Glomerular visceral epithelial cell (primary cell): ENCODE measurements at regions not wholly inside any gene's neighbourhood (a gene's known extent, or its start where the extent isn't known, plus 50 kb on each side); places are given as distances from the start of the nearest gene placed in this dataset.
"Not testable (repeated sequence)": the region's sequence is repeated elsewhere in the genome, so short reads cannot be mapped to it uniquely, and the experiment has no call there.

ENCODE experiments used
- DNase-seq: peaks from one replicate; pipeline ENCODE4 v3.0.0-alpha.2; 2016; ENCODE audit errors: extremely low spot score

DNA sequence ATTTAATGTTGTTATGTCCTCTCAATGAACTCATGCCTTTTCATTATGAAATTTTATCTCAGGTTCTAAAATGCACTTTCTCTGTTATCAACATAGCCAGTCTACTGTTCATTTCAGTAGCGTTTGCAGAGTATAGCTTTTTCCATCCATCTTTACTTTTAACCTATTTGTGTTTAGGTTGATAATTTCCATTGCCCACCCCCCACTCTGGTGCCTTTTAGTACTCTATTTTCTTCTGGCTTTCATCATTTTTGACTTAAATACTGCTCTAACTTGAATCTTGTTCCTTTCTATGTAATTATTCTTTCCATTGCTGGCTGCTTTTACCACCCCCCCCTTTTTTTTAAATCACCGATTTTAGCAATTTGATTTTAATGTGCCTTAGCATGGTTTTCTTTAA is 585.0 kb upstream of the LRATD1 start:
- no peak for DNase-seq

DNA sequence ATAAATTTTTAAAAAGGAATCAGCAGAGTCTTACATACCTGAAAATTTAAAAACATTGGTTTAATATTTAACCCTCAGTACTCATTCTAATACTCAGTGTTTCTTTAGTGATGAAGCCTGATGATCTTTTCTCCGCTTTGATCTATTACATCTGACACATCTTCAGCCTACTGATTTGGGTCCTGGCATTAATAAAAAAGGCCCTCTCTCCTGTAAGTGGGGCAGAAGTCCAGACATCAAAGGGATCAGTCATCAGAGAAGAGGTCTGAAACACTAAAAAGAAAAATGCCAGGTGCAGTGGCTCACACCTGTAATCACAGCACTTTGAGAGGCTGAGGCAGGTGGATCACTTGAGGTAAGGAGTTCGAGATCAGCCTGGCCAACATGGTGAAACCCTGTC is 581.1 kb upstream of the LRATD1 start:
- no peak for DNase-seq

DNA sequence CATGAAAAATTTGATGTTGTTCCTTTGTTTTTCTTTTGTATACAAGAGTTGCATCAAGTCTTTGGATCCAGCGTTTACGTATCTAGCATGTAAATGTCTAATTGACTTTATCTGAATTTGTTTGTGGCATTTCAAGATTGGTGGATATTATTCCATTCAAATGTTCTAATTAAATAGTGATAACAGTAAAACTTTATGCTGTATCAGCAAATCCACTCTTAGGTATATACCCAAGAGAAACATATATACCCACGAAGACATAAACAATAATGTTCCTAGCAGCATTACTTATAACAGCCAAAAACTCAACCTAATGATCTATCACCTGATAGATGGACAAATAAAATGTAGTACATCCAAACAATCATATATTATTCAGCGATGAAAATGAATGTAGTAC is 579.4 kb upstream of the LRATD1 start:
- DNase-seq, result no peak

DNA sequence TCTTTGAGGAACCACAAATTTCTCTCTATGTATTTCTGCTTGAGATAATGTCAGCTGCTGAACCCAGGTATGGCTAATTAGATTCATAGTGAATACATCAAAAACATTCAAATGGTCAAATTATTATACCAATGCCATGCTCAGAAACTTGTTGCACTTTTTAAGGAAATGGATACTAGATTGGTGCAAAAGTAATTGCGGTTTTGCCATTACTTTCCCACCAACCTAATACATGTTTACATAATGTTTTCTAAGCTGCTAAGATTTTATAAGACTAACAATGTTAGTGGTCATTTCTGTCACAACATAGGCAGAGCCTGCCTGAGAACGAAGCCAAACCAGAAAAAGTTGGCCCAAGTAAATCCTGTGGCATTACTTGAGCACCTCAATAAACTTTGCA is 568.2 kb upstream of the LRATD1 start:
- DNase-seq, result no peak

DNA sequence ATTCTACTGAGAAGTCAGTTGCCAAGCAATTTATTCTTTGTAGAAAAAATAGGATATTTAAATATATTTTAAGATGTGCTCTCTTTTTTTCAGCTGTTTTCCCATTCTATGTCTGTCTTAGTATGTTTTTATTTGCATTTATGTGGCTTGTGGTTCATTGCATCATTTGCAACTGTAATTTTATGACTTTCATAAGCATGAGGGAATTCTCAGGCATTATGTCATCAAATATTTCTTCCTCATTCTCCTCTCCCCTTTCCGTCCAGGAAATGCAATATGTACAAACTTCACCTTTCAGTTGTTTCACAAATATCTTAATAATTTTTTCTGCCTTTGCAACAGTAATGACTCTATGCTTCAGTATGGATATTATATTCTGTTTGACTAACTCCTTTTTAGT is 560.2 kb upstream of the LRATD1 start:
- no peak for DNase-seq

DNA sequence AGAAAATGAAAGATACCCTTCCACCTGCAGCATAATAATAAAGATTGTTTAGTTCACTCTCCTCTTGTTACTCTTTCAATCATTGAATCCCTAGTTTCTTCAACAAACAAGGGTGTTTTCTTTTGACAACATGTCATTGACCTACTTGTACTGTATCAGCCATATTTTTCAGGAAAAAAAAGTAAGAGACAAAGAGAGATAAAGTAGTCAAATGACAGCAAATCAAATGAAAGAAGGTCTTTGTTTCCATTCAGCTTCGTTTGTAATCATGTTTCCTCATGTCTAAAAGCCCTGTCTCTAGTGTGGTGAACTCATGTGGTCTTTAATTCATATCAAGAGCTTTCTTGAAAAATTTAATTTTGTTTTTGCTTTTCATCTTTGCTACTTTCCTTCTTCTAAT is 557.8 kb upstream of the LRATD1 start:
- DNase-seq, result no peak

DNA sequence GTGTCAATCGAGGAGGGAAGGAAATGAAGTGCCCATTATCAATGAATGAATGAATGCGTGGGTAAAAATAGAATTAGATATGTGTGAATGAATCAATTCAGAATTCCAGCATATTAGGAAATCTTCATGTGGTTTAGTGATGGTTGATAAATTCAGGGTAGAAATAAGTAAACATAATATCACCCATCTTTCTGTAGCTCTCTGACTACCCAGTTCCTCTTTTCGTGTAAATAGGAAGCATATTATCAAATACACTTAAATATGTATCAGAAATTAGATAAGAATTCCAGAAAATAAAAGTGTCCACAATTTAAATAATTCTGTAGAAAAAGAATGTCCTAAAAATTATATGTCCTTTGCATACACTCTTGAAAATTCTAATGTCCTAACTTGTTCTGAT is 552.9 kb upstream of the LRATD1 start:
- no peak for DNase-seq

DNA sequence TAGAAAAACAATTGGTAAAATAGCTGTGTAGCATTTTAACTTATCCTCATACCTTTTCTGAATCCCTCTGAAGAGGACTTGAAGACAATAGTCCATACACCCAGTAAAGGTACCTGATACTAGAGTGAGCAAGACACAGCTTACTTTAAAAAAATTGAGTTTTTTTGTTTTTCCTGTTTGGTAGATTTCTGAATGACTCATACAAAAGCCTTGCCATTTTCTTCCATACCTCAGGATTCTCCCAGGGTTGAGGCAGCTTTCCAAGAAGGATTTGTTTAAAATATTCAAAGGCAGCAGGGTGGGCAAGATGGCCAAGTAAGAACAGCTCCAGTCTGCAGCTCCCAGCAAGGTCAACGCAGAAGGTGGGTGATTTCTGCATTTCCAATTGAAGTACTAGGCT is 551.0 kb upstream of the LRATD1 start:
- no peak for DNase-seq

DNA sequence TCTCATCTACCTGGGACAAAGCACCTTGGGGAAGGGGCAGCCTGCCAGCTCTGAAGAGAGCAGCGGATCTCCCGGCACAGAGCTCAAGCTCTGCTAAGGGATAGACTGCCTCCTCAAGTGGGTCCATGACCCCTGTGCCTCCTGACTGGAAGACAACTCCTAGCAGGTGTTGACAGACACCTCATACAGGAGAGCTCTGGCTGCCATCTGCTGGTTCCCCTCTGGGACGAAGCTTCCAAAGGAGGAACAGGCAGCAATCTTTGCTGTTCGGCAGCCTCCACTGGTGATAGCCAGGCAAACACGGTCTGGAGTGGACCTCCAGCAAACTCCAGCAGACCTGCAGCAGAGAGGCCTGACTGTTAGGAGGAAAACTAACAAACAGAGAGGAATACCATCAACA is 549.9 kb upstream of the LRATD1 start:
- DNase-seq, result no peak

DNA sequence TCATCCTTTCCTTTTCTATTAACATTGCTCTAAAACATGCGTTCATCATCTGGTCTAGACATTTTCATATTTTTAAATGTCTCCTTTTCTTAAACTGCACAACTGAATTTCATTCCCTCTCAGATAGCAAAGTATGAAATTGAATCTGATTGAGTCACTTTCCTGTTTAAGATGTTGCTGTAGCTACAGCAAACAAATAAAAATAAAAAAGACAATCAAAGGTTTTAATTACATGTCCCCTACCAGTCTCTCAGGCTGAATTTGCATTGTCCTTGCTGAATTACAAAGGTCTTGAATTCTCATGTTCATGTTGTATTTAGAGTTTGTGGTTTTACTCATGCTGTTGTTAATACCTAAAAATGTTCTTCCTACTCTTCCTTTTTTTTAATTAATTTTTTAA is 537.9 kb upstream of the LRATD1 start:
- no peak for DNase-seq

DNA sequence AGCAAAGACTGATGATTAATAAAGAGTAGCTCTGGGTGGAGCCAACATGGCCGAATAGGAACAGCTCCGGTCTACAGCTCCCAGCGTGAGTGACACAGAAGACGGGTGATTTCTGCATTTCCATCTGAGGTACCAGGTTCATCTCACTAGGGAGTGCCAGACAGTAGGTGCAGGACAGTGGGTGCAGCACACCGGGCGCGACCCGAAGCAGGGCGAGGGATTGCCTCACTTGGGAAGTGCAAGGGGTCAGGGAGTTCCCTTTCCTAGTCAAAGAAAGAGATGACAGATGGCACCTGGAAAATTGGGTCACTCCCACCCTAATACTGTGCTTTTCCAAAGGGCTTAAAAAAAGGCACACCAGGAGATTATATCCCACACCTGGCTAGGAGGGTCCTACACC is 533.4 kb upstream of the LRATD1 start:
- DNase-seq, result not testable (repeated sequence)

DNA sequence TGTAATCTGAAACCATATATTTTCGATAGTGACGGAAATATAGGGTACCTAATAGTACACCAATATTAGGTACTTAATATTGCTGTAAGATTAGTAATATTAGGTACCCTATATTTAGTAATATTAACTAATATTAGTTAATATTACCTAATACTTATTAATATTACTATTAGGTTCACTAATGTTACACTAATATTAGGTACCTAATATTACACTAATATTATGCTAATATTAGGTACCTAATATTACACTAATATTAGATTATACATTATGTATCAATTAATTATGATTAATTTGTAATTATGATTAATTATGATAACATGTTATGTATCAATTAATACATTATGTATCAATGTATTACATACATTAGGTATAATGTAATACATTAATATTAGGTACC is 518.2 kb upstream of the LRATD1 start:
- DNase-seq, result no peak

DNA sequence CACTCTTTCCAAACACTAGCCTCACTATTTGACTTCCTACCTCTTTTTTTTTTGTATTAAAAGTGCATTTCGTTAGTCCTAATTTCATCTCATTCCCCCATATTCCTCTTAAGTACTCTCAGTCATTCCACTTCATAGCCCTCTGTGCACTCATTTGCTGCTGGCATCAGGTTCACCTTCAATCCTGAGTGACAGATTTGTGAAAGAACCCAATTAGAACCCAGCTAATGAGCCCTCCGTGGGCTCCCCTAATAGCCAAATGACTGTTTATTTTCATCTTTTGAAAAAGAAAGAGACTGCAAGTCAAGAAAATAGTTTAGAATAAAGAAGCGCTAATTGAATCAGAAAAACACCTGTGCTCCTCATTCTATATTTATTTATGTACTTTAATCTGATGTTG is 512.1 kb upstream of the LRATD1 start:
- DNase-seq, result no peak

DNA sequence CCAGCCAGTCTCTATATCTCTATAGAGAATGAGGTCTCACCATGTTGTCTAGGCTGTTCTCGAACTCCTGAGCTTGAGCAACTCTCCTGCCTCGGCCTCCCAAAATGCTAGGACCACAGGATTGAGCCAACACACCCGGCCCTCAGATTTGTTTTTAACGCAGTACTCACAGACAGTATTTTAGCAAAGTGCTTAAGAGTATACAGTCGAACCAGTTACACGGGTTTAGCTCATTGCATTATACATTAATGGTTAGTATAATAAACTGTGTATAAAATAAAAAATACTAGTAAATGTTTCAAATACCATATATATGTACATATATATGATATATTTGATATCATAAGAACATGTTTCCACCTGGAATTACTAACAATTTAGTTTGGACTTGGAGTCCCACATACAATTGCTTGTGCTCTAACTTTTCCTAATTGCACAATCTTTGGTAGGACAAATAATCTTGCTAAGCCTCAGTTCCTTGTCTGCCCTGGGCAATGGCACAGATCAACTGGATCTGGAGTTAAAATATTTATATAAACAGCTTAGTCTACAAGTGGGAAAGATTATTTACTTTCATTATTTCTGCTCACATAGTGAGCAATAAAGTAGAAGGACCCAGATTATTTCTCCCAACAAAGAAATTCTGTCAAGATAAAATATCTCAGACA is 508.9 kb upstream of the LRATD1 start:
- no peak for DNase-seq

DNA sequence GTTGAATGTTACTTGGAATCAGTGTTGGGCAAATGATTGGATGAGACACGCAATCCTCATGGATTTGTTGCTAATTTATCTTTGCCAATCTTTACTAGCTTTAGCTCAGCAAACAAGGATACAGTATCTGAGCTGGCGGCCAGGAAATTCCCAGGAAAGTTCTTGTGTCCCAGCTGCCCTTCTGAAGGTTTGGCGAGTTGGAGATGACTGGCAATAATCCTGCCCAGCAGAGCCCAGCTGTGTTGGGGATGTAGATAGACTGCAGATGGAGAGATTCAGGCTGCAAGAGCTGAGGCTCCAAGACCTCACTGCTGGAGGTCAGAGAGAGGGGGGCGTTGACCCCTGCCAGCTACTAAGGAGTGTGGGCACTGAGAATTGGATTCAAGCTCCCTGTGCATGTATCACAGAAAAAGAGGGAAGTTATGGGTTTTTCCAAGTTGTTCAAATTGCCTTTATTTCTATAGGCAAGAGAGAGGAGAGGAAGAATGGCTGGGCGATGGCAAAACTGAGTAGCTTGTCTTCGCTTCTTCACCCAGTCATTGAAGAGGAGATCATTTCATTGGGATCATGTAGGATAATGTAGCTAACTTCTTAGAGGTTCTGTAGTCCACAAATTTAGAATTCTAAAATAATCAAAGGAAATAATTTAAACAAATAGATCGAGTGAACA is 506.8 kb upstream of the LRATD1 start:
- DNase-seq, result no peak

DNA sequence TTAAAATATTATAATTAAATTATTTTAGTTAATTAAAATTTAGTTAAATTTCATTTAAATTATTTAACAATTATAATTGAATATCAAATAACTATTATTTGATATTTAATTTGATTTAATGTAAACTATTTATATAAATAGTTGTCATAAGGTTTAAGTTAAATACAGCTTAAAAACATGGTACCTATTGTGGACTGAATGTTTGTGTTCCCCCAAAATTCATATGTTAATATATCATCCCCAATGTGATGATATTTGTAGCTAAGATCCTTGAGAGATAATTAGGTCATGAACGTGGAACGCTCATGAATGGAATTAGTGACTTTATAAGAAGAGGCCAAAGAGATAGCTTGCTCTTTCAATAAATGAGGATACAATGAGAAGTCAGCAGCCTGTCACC is 505.7 kb upstream of the LRATD1 start:
- no peak for DNase-seq

DNA sequence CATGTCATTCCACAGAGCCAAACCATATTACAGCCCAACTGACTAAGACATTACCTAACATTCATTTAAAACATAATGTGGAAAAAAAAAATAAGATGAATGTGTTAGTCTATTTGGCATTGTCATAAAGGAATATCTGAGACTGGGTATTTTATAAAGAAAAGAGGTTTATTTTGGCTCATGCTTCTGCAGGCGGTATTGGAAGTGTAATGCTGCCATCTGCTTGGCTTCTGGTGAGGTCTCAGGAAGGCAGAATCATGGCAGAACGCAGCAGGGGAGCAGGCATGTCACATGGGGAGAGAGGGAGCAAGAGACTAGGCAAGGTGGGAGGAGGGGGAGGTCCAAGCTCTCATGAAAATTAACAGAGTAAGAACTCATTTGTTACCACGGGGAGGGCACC is 504.8 kb upstream of the LRATD1 start:
- DNase-seq, result no peak

DNA sequence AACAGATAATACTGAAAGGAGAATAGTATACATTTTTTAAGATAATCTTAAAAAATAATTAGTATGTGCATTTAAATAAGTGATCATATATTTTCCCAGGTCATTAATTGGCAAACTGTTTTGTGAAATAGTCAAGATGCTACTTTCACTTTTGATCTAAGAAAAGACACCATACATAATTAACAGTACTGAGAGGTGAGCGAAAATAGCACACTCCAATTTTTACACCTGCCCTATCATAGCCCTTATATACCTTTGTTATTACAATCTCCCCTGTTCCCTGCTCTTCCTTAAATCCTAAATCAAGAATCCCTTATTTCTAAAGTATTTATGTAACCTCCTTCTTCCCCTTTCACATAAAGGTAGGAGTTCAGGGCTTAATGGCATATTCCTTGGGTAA is 500.1 kb upstream of the LRATD1 start:
- DNase-seq, result no peak

DNA sequence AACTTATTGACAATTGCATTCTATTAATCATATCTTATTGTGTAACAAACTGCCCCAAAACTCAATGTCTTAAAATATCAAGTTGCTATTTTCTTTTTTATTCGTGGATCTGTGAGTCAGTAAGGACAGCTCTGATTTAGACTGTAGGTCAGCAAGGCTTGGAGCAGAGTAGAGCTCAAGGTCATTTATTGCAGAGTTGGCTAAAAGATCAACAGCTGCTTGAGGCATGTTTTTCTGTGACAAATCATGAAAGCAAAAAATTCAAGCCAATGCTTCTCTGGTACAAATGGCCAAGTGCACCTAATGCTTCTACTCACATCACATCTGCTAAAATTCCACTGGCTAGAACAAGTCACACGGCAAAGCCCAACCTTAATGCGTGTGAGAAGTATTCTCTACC is 497.7 kb upstream of the LRATD1 start:
- DNase-seq, result no peak

DNA sequence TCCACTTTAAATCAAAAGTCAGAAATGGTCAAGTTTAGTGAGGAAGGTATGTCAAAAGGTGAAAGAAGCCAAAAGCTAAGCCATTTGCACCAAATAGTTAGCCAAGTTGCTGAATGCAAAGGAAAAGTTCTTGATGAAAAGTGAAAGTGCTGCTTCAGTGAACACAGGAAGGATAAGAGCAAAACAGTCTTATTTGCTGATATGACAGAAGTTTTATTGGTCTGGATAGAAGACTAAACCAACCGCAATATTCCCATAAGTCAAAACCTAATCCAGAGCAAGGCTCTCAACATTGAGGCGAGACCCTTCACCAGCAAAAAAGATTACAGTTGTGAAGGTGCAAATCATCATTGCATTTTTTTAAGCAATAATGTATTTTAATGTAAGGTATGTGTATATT is 496.5 kb upstream of the LRATD1 start:
- DNase-seq, result no peak

DNA sequence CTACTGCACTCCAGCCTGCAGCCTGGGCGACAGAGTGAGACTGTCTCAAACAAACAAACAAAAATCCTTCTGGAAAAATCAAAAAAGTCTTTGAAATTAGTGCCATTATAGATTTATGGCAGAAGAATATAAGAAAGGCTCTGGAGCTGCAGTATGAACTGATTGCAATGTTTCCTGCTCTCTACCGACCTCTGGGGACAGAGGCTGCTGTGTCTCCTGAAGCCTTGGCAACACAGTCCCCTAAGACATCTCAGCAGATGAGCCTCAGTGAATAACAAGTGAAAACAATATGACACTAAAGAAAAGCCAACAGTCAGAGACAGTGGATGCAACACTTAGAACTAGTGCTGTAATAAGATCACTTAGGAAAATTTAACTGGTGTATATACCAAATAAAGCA is 494.9 kb upstream of the LRATD1 start:
- no peak for DNase-seq

DNA sequence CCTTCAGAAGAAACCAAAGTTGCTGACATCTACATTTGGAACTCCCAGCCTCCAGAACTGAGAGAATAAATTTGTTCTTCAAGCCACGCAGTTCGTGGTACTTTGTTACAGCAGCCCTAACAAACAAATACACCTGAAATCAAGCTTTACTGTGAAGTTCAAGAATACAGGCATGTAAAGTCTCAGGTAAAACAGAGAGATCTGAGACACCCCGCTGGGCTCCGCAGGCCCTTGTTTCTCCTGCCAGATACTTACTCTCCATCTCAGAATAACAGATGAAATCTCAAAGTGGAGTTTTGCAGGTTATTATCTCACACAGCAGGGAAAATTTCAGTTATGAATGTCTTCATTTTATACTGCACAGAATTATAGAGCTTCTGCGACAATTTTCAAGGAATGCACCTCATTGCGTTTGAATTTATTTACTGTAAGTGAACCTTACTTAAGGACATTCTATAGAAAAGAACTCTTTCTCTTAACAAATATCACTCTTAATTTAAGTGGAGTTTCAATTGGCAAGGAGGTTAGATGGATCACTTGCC is 492.4 kb upstream of the LRATD1 start:
- no peak for DNase-seq

DNA sequence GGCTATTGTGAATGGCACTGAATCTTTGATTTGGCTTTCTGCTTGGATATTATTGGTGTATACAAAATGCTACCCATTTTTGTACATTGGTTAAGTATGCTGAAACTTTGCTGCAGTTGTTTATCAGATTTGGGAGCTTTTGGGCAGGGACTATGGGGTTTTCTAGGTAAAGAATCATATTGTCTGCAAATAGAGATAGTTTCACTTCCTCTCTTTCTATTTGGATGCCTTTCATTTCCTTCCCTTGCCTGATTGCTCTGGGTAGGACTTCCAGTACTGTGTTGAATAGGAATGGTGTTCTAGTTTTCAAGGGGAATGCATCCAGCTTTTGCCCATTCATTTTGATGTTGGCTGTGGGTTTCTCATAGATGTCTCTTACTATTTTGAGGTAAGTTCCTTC is 489.1 kb upstream of the LRATD1 start:
- no peak for DNase-seq

DNA sequence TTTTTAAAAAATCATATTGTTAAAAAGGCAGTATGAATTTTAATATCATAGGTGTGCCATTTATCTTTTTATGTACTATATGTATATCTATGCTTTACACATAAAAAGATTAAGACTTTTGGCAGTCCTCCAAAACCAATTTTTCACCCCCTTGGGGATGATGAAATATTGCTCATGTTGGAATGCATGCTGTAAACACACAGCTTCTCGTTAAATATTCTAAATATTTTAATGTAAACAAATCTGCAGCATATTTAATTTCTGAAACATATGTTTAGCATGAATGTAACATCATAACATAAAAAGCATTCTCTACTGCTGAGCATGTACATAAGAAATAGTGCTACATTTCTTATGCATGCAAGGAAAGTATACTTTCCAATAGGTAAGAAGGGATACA is 484.3 kb upstream of the LRATD1 start:
- DNase-seq, result no peak
